AG04449 (cell line): ENCODE measurements at regions not wholly inside any gene's neighbourhood (a gene's known extent, or its start where the extent isn't known, plus 50 kb on each side); places are given as distances from the start of the nearest gene placed in this dataset.
A peak's percentile ranks its signal among the peaks of the same experiment; 100 is the strongest.

Experiments
- CTCF ChIA-PET: fragments of 350-600 bp; formaldehyde crosslinking; extraction: SDS; loops from one replicate; lab custom pipeline; 2021; ENCODE audit warnings: antibody characterized with exemption; lab: Yijun Ruan, JAX
- POLR2A ChIA-PET: fragments of 400-600, 350-600 bp; formaldehyde crosslinking; extraction: SDS; loops from one replicate; lab custom pipeline; 2020; ENCODE audit warnings: antibody characterized with exemption, inconsistent platforms; lab: Yijun Ruan, JAX
- DNase-seq: peaks from one replicate; pipeline ENCODE4 v3.0.0-alpha.2; 2010; ENCODE audit warnings: low read depth, low spot score
- H3K4me3 ChIP-seq: 2 replicates; pipeline ENCODE4 v1.5.1; 2011; ENCODE audit warnings: low read depth, mild to moderate bottlenecking, control low read depth, low read length
- TF ChIP-seq, protein P1 (sequence below): IDR thresholded peaks from one replicate; pipeline ENCODE4 v1.5.1; 2011; ENCODE audit warnings: mild to moderate bottlenecking, moderate library complexity, low read length, control low read depth, inconsistent platforms; ENCODE audit not compliant: insufficient read depth; ENCODE audit errors: missing control alignments

DNA sequence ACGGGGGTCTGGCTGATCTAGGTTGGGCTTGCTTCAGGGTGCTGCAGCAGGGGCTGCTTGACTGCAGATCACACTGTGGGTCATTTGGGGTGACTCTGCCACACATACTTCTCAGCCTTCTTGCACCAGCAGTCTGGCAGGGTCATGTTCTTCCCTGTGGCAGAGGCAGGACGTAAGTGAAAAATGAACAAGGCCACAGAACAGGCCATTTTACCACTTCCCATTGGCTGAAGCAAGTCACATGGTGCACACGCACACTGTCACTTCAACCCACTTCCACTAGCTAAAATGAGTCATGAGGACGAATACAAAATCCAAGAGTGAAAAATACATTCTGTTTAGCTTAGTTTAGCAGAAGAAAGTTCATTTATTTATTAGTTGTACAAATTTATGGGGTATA lies 168.6 kb upstream of the GGTLC1 start:
- CTCF ChIA-PET: interaction anchor here (1.2 to 7.1 kb wide), 2 partner anchors 624 to 761 kb away, joined by 3 to 67 read pairs; no protein-coding TSS in a partner anchor
- no peak overlapping the region for H3K4me3 ChIP-seq
- DNase-seq: no peak
- POLR2A ChIA-PET: no interaction called here
- TF ChIP-seq, protein P1, sequence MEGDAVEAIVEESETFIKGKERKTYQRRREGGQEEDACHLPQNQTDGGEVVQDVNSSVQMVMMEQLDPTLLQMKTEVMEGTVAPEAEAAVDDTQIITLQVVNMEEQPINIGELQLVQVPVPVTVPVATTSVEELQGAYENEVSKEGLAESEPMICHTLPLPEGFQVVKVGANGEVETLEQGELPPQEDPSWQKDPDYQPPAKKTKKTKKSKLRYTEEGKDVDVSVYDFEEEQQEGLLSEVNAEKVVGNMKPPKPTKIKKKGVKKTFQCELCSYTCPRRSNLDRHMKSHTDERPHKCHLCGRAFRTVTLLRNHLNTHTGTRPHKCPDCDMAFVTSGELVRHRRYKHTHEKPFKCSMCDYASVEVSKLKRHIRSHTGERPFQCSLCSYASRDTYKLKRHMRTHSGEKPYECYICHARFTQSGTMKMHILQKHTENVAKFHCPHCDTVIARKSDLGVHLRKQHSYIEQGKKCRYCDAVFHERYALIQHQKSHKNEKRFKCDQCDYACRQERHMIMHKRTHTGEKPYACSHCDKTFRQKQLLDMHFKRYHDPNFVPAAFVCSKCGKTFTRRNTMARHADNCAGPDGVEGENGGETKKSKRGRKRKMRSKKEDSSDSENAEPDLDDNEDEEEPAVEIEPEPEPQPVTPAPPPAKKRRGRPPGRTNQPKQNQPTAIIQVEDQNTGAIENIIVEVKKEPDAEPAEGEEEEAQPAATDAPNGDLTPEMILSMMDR: no peak

- TF ChIP-seq, protein P1: no peak
- no peak overlapping the region for H3K4me3 ChIP-seq
- ChIA-PET POLR2A (no interaction called here), CTCF (interaction anchor here (9.7 kb wide), 1 partner anchor 8 kb away, joined by 66 read pairs; no protein-coding TSS in a partner anchor)
- no peak for DNase-seq
Measured at GRCh38 chr20:24153101-24154040, 164.8 kb upstream of the GGTLC1 start.

- TF ChIP-seq, protein P1: no peak
- no peak overlapping the region for H3K4me3 ChIP-seq
- ChIA-PET POLR2A (no interaction called here), CTCF (interaction anchor here (9.7 kb wide), 1 partner anchor 9 kb away, joined by 66 read pairs; no protein-coding TSS in a partner anchor)
- DNase-seq: no peak
Measured at GRCh38 chr20:24151621-24152294, 163.2 kb upstream of the GGTLC1 start.

DNA sequence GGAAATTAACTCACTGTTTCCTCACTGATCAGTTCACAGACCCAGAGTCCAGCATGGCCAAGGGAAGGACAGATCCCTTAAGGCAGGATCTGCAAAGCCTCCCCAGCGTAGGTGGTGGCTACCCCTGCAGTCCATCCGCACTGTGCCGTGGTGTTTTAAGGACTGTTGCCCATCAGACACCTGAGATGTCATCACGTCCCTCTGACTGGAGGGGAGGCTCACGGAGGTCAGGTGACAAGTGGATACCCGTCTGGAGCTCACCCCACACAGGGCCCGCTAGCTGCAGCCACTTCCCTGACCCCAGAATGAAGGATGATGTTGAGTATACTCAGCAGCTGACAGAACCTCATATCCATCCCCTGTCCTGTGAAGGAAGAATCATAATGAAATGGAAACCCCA lies 161.8 kb upstream of the GGTLC1 start:
- TF ChIP-seq, protein P1: no peak
- H3K4me3 ChIP-seq: no peak overlapping the region
- CTCF ChIA-PET: interaction anchor here (9.7 kb wide), 1 partner anchor 11 kb away, joined by 66 read pairs; no protein-coding TSS in a partner anchor
- POLR2A ChIA-PET: no interaction called here
- DNase-seq: no peak

GRCh38 chr20:24149881-24150307 lies 161.3 kb upstream of the GGTLC1 start:
- TF ChIP-seq, protein P1: peak; percentile 52
- ChIA-PET POLR2A (no interaction called here), CTCF (interaction anchor here (9.7 kb wide), 1 partner anchor 11 kb away, joined by 66 read pairs; no protein-coding TSS in a partner anchor)
- DNase-seq: no peak
- H3K4me3 ChIP-seq: no peak overlapping the region
